GM18508 (cell line): ENCODE measurements at regions not wholly inside any gene's neighbourhood (a gene's known extent, or its start where the extent isn't known, plus 50 kb on each side); places are given as distances from the start of the nearest gene placed in this dataset.

Experiments used
- ATAC-seq: cut with Tn5 transposase; IDR thresholded peaks from one replicate; pipeline ENCODE4 v1.9.1; 2021; ENCODE audit warnings: moderate number of reproducible peaks; ENCODE audit not compliant: insufficient read depth, unreplicated experiment

DNA sequence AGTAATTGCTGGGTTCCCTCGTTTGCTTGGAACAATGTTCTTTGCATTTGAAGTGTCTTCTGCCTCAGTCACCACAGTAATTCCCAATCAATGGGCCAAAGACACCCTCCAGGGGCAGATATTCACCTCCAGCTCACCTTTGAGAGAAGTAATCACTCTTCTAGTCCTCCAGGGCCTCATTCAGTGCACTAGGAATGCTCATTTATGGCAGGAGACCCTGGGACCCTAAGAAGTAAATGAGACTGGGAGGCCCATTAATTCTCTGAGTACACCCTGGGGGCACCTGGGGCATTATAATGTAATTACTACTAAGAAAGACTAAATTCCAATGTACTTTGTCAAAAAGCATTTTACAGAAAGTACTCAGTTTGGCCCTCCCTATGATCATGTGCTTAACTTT, 158.2 kb upstream of the XYLT1 start:
- ATAC-seq: no peak

DNA sequence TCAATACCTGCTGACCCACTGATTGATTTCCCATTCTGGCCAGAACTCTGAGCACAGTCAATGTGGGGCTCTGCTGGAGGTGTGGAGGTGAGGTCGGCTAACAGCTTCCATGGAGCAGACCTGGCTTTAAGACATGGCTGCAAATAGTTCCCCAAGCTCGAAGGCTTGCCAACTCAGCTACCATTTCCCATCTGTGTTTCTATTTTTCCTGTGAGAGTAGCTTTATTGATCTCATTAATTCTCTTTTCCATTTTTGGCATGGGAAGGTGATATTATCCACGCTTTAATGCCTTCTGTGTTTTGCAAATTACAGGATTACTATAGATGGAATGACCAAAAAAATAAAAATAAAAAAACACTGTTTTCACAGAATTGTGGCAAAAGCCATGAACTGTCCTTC, 151.6 kb upstream of the XYLT1 start:
- ATAC-seq: no peak

DNA sequence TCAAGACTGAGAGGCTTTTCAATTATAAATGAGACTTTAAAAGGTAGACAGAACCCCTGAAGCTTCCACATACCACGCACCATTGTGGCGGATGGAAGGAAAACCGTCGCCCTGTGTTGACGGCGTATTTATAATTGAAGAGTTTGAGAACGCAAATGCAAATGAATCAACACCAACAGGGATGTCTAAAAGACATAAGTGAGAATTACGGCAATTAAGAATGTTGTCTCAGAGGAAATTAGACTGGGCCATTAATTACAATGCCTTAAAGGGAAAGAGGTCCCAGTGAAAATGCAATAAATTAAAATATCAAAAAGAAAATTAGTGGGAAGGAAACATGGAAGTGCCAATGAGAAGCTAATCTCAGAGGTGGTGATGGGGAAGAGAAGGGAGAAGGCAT, 148.5 kb upstream of the XYLT1 start:
- ATAC-seq: no peak

DNA sequence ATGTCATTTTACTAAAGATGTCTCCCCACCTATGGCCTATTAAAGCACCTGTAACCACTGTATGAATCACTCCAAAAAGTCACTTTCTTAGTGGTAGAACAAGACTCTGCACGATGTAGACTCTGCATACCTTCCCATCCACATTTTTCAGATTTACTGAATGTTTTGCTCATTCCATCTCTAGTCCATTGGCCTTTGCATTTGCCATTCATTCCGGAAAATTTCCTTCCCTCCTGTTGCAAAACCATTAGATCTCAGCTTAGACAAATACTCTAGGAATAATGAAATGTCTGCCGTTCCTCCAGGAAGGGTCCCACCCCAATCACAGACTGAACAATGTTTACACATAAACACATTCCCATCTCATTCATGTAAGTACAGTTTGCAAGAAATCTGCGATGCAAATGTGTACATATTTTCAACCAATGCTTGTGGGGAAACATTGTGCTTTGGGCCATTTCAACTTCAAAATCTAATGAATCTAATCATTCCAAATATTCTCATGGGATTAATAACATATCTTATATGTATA, 146.3 kb upstream of the XYLT1 start:
- no peak for ATAC-seq

DNA sequence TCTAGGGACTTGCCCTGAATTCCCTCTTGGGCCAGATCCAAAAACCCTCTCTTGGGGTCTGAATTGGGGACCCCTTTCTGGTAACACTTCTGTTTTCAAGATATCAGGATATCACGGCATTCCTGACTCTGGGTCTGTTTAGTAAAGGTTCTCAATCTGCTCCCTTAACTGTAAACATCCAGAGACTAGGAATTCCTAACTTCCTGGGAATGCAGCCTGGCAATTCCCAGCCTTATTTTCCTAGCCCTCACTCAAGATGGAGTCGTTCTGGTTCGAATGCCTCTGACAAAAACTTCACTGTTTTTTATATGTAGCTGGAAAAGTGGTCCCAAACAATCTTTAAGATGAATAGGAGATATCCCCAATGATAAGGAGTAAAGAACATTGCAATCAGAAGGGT, 141.6 kb upstream of the XYLT1 start:
- ATAC-seq: no peak

DNA sequence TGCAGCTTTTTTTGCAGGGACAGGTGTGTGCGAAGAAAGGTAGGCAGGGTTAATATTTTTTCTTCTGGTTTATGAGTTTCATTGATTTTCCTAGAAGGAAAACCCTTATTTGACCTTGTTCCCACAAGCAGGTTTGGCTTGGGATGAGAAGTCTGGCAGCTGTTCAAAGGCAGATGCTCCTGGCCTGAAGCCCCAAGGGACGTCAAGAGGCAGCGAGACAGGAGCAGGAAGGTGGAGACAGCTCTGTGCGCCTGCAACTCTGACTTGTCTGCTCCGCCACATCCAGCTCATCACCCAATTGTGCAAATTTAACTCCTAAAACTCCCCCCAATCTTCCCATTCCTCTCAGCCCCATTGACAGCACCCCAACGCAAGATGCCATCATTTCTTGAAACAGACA, 136.8 kb upstream of the XYLT1 start:
- ATAC-seq: no peak

DNA sequence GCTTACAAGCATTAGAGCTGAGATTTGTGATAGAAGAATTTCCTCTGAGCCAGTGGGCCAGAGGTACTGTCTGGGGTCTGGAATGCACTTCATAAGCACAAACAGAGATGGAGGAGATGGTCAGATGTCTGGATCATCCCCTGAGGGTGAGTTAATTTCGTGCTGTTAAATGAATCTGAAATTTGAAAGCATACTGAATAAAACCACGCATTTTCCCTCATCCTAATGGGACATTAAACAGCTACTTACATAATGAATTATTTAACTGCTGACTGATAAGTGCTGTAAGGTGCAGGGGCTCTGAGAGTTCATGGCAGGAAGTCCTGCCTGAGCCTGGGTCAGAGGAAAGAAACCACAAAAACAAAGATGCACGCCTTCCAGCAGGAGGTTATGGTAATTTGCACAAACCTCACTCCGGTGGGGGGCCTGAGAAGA, 136.3 kb upstream of the XYLT1 start:
- ATAC-seq: no peak

DNA sequence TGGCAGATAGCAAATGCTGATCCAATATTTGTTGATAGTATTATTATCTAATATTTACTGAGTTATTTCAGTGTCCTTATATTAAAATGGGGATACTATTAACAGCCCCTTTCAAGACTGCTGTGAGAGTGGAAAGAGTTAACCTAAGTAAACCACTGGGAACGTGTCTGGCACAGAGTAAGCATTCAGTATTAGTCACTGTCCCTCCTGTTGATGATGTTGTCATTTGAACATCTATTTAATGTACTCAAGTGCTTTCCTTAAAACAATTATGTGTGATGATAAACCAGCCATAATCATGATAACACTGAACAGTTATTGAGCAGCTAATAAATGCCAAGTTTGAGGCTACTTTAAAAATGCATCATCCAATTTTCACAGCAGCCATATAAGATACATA, 135.7 kb upstream of the XYLT1 start:
- no peak for ATAC-seq

DNA sequence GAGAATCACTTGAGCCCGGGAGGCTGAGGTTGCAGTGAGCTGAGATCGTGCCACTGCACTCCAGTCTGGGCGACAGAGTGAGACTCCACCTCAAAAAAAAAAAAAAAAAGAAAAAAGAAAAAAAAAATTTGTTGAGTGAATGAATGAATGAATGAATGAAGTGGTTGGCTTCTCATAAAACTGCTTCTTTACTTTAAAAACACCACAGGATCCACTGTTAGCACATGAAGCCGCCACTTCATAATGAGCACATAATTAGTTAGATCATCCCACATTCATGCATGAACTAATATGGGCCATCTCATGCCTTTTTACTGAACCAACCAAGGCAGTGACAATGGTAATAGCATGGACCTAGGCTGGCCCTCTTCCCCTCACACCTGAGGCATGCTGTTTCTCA, 135.0 kb upstream of the XYLT1 start:
- ATAC-seq: no peak

DNA sequence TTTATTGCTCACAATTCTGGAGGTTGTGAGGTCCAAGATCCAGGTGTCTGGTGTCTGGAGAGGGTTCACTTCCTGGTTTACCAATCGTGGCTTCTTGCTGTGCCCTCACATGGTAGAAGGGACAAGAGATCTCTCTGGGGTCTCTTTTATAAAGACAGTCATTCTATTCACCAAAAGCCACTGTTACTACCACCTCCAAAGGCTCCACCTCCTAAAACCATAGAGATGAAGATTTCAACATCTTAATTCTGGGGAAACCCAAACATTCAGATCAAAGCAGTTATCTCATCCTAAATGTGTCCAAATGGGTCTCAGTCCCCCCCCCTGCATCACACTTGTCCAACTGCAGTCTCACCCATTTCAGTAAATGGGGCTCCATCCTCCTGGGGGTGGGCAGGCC, 132.9 kb upstream of the XYLT1 start:
- no peak for ATAC-seq

DNA sequence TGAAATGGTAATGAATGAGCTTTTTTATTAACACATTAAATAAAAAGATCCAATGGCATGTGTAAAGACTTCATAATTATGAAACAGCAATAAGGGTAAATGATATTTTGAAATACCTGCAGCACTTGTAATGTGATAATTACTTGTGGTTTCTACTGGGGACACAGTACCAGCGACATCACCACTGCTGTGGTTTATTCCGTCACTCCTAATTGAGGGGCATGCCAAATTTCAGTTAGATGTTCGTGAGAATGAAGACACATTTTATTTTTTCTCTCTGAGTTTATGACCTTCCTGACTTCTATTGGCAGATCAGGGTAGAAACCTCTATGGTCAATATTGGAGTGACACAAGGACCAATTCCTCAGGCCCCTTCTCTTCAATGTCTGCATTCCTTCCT, 131.9 kb upstream of the XYLT1 start:
- no peak for ATAC-seq

DNA sequence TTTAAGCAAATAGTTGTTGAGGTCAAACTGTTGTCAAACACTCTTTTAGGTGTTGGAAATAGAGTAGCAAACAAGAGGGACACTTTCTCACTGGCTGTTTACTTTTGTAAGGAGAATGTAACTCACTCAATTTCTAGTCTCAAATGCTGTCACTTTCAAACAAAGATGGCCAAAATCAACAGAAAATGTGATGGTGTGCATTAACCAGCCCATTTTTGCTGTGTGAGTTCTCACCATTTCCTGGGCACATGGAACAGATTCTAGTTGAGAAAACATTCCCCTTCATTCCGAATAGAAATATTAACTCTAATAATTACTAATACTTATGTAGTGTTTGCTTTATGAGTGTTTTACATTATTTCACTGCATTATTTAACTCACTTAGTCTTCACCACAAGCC, 128.2 kb upstream of the XYLT1 start:
- no peak for ATAC-seq

DNA sequence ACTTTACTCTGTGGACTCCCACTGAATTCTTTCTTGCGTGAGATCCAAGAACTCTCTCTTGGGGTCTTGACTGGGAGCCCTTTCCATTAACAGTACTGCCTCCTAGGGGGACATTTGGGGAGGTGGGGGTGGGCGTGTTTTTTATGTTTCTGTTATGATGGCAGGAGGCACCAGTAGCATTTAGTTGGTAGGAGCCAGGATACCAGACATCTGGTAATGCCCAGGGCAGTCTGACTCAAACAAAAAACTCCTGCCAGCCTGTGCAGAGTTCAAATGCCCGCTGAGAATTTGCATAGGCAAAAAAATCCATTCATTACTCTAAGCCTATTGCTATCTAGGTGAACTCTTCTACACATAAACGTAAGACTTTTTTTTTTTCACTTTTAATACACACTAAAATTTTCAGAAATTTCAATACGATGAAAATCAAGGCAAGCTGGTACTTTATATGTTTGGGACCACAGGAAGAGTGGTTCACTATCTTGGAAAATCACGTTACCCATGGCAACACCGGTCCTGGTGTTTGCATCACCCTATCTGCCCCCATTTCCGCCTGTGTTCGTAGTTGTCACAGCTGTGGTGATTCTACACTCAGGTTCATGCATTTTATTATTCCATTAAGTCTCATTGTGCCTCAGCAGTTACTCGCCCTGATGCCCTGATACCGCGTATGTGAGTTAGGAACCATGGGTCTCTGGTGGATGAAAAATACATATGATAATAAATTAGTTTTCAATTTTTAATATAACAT, 121.1 kb upstream of the XYLT1 start:
- ATAC-seq: no peak

DNA sequence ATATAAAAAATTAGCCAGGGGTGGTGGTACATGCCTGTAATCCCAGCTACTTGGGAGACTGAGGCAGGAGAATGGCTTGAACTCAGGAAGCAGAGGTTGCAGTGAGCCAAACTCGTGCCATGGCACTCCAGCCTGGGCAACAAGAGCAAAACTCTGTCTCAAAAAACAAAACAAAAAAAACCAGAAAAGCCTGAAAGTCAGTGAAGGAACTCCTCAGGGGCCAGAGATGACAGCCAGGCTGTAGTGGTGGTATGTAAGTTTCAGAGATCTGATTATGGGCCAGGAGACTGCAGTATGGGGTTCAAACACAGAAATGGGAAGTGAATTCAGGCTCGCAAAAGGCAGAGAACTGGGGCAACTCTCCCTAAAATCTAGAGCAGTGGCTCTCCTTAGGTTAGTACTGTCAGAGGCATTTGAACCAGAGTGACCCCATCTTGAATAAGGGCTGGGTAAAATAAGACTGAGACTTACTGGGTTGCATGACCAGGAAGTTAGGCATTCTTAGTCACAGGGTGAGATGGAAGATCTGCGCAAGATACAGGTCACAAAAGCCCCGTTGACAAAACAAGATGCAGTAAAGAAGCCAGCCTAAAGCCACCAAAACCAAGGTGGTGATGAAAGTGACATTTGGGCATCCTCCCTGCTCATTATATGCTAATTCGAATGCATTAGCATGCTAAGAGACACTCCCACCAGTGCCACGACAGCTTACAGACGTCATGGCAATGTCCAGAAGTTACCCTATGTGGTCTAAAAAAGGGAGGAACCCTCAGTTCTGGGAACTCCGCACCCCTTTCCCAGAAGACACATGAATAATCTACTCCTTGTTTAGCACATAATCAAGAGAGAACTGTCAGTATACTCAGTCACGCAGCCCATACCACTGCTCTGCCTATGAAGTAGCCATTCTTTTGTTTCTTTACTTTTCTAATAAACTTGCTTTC, 120.2 kb upstream of the XYLT1 start:
- no peak for ATAC-seq

DNA sequence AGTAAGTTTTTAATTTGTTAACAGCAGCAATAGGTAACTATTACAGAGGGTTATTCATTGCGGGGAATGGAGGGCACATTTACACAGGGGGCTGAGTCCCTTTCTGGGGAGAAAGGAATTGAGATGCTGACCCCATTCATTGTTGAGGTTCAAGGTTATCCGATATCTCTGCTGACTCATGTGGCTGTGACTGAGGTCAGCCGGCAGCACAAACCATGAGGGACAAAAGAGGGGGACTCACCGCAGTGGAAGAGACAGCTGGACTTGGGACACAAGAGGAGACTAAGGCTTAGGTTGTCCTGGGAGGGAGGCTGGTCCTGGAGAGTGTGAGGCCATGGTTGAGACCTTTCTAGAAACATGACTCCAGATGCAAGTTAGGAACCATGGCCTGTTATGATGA, 119.1 kb upstream of the XYLT1 start:
- no peak for ATAC-seq

DNA sequence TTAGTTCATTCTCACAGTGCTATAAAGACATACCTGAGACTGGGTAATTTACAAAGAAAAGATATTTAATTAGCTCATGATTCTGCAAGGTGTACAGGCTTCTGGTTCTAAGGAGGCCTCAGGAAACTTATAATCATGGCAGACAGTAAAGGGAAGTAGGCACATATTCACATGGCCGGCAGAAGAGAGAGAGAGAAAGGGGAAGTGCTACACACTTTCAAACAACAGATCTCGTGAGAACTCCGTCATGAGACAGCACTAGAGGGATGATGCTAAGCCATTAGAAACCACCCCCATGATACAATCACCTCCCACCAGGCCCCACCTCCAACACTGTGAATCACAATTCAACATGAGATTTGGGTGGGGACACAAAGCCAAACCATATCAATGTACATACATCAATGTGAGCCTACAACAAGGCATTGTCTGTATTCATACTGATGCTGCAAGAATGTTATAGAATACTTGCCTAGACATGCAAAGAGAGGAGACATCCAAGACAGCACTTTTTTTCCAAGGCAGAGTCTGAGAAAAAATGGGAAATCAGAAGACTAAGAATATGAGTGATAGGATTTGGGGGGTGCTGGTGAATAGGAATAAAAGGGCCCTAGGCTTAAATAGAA, 114.8 kb upstream of the XYLT1 start:
- ATAC-seq: no peak

DNA sequence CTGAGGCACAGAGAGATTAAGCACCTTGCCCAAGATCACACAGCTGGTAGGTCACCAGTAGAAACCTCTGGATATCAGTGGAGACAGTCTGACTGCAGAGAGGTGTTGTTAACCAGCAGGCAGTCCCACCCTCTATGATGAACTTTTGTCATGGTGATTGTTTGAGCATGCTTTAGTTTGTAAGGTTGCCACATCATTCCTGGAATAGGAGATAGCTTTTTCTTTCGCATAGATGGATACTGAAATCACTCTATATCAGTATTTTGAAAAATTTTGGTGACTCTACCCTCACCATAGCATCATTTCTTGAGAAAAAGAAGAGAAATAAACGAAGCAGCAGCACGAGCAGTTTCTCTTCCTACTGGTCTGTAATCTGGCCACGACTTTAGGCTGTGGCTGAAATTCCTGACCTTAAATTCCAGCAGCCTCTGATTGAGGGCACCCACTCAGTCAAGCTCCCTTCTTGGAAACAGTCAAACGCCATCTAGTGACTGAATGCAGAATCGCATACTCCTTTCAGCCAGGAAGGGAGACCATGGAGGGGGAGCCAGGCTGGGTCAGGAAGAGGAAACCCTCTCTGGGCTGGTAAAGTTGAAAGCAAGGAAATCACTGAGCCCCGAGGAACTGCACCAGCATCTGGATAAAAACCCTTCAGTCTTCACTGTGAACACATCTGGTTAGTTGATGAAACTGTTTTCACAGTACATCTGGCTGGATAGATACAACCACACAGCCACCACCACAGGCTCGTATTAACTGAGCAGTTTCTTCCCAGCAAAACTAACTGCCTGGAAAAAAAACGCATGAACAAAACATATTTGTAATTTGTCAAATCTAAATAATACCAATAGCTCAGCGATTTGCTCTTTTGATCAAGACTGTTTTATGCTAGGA, 108.5 kb upstream of the XYLT1 start:
- no peak for ATAC-seq

DNA sequence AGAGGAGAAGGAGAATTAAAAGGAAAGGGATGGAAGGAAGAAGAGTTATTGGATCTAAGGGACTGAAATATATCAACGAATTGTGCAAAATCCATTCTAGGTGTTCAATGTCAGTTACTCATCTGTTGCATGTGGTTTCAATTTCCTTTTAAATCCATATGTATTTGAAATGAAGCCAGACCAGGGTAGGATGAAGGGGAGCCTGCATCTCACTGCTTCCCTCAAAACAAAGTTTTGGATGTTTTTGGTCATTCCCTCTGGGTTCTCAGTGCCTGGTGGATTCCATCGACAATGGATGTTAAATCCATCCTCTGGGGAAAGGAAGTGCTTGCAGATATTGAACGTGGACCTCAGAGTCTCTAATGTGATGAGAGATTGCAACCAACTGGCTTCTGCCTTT, 103.5 kb upstream of the XYLT1 start:
- no peak for ATAC-seq

DNA sequence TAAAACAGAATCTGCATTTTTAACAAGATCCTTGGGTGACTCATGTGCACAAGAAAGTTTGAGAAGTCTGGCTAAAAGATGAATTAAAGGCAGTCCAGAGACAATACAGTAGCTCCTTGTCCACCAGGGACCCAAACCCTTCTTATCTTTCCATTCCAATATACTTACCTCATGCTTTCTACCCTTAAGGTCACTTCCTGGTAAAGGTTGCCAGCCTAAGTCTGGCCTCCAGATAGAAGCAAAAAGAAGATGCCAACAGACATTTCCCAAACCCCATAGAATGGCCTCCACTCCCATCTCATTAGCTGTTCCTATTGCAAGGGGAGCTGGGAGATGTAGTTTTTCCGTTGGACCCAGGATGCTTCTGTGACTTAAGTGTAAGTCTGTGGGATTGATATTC, 101.4 kb upstream of the XYLT1 start:
- no peak for ATAC-seq

DNA sequence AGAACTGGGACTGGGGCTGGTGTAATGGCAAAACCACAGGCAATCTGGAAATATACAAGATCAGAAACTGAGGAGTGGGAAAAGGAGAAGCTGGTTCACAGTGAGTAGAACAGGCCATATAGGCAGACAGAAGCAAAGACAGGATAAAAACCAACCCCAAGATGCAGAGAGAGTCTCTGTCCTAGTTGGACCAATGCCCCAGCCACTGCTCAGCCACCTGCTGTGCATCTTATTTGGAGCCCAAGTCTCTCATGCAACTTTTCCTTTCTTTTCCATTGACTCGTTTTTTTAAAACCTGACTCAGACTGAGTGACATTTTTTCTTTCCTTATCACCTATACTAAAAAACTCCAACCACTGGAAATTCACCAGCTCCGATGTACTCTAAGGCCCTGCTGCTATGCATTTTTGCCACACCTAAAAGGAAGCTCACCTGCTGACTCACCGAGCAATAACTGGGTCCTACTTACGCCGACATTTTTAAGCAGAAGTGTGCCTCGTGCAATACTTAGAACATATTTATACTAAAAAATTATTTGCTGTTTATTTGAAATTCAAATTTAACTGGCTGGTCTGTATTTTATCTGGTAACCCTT, 100.8 kb upstream of the XYLT1 start:
- no peak for ATAC-seq
